Adipocyte (in vitro differentiated cells): ENCODE measurements at regions not wholly inside any gene's neighbourhood (a gene's known extent, or its start where the extent isn't known, plus 50 kb on each side); places are given as distances from the start of the nearest gene placed in this dataset.
"Not testable (repeated sequence)": the region's sequence is repeated elsewhere in the genome, so short reads cannot be mapped to it uniquely, and the experiment has no call there.

Experiments used
- DNase-seq: peaks from one replicate; pipeline ENCODE4 v3.0.0-alpha.2; 2015; ENCODE audit warnings: low read depth
- H3K27me3 ChIP-seq: replicated peaks from 2 replicates; pipeline ENCODE4 v1.7.0; 2013; ENCODE audit warnings: mild to moderate bottlenecking, low read length, moderate library complexity; ENCODE audit not compliant: control insufficient read depth, insufficient read depth
- H3K36me3 ChIP-seq: 2 replicates; pipeline ENCODE4 v1.7.0; 2013; ENCODE audit warnings: low read length, mild to moderate bottlenecking, moderate library complexity; ENCODE audit not compliant: control insufficient read depth, insufficient read depth, severe bottlenecking
- H3K4me1 ChIP-seq: 2 replicates; pipeline ENCODE4 v1.7.0; 2013; ENCODE audit warnings: mild to moderate bottlenecking, low read length, moderate library complexity; ENCODE audit not compliant: control insufficient read depth, insufficient read depth
- H3K4me3 ChIP-seq: 2 replicates; pipeline ENCODE4 v1.7.0; 2013; ENCODE audit warnings: mild to moderate bottlenecking, low read length, moderate library complexity
- H3K9ac ChIP-seq: 2 replicates; pipeline ENCODE4 v1.7.0; 2013; ENCODE audit warnings: mild to moderate bottlenecking, low read length, moderate library complexity
- H3K9me3 ChIP-seq: 2 replicates; pipeline ENCODE4 v1.7.0; 2013; ENCODE audit warnings: mild to moderate bottlenecking, low read length, moderate library complexity; ENCODE audit not compliant: control insufficient read depth

- H3K36me3 ChIP-seq, H3K9ac ChIP-seq, H3K4me3 ChIP-seq, DNase-seq, H3K4me1 ChIP-seq, H3K9me3 ChIP-seq, H3K27me3 ChIP-seq: not testable (repeated sequence)
Observed at GRCh38 chr10:35280246-35280645, 56.1 kb upstream of the CCNY start.
